ENCODE measurements at regions not wholly inside any gene's neighbourhood (a gene's known extent, or its start where the extent isn't known, plus 50 kb on each side); places are given as distances from the start of the nearest gene placed in this dataset.

GRCh38 chr18:78703291-78703690, 276.3 kb upstream of the SALL3 start:
- in situ Hi-C loops (cut with HindIII; ENCODE audit: extremely low pct_ligation_motif_present, low pct_unique_long_range_greater_than_20kb): no loop called here
- ATAC-seq (no peak), FAIRE-seq (no peak), DNase-seq (ENCODE audit: low spot score) (no peak)
- H3K9me3 ChIP-seq (ENCODE audit: low read length): peaks cover 4% of the 10 kb centered on the region
- H4K20me1 ChIP-seq (ENCODE audit: insufficient read depth, low read length): no peaks in the 10 kb centered on the region
- intact Hi-C loops (cut with micrococcal nuclease; ENCODE audit: unreplicated experiment): no loop called here
- ChIA-PET CTCF (ENCODE audit: low intra/inter-chr PET ratio, low total read pairs) (no interaction called here), POLR2A (no interaction called here)
- no peak overlapping the region for H3K27ac ChIP-seq (ENCODE audit: extremely low read length, insufficient read depth, low read length)
- no peaks in the 10 kb centered on the region for H3K79me2 ChIP-seq (ENCODE audit: insufficient read depth, low read length)
- no peaks in the 10 kb centered on the region for H3K4me1 ChIP-seq (ENCODE audit: insufficient read depth, low read length)
- BruUV-seq (replicated peaks): no TSS peak
- no peak overlapping the region for H3K4me3 ChIP-seq (replicated peaks in 1 of 3; ENCODE audit: insufficient read depth in 1 of 3, low read depth in 2 of 3, low read length in 3 of 3)
- 64% methylated on average over 18 of the region's 26 CpGs for WGBS (ENCODE audit: low lambda C conversion rate)
- no peak overlapping the region for H3K4me2 ChIP-seq (ENCODE audit: low read depth, low read length)
- no peaks in the 10 kb centered on the region for H3K36me3 ChIP-seq (replicated peaks in 1 of 2; ENCODE audit: control insufficient read depth in 1 of 2, insufficient read depth in 2 of 2, low read length in 2 of 2)
- no peak overlapping the region for H2AFZ ChIP-seq (ENCODE audit: low read length)
- H3K9ac ChIP-seq (ENCODE audit: insufficient read depth, low read depth, low read length): no peak overlapping the region
- peaks cover 3 to 16% of the 10 kb centered on the region in 2 experiments; a peak in 4 of 5 replicates for H3K27me3 ChIP-seq (ENCODE audit: control insufficient read depth in 1 of 2, insufficient read depth in 2 of 2, low read length in 2 of 2)
- TF ChIP-seq ZEB1 (IDR thresholded peaks at IDR 0.05; ENCODE audit: insufficient replicate concordance, low read depth) (no peak), MXD3 (CRISPR knock-in tag; IDR thresholded peaks at IDR 0.05) (no peak), TERF1 (CRISPR knock-in tag; IDR thresholded peaks at IDR 0.05) (no peak), TBX3 (IDR thresholded peaks at IDR 0.05; ENCODE audit: borderline replicate concordance) (no peak), ZNF33B (CRISPR knock-in tag; IDR thresholded peaks at IDR 0.05) (no peak), ZNF607 (CRISPR knock-in tag; IDR thresholded peaks at IDR 0.05; ENCODE audit: borderline replicate concordance) (no peak), ZKSCAN8 (CRISPR knock-in tag; IDR thresholded peaks at IDR 0.05; ENCODE audit: borderline replicate concordance) (no peak), MTA3 (CRISPR knock-in tag; IDR thresholded peaks at IDR 0.05) (no peak), UBTF (CRISPR knock-in tag; IDR thresholded peaks at IDR 0.05) (no peak), PAWR (CRISPR knock-in tag; IDR thresholded peaks at IDR 0.05; ENCODE audit: borderline replicate concordance) (no peak), ZNF788 (CRISPR knock-in tag; IDR thresholded peaks at IDR 0.05; ENCODE audit: borderline replicate concordance) (no peak), ZNF776 (CRISPR knock-in tag; IDR thresholded peaks at IDR 0.05) (no peak), ZNF792 (CRISPR knock-in tag; IDR thresholded peaks at IDR 0.05) (no peak), TFDP2 (CRISPR knock-in tag; IDR thresholded peaks at IDR 0.05) (no peak), ZNF552 (CRISPR knock-in tag; IDR thresholded peaks at IDR 0.05; ENCODE audit: borderline replicate concordance) (no peak), ZNF276 (CRISPR knock-in tag; IDR thresholded peaks at IDR 0.05; ENCODE audit: low read depth) (no peak), CHD4 (IDR thresholded peaks at IDR 0.05; ENCODE audit: borderline replicate concordance, low read length) (no peak), ZNF839 (CRISPR knock-in tag; IDR thresholded peaks at IDR 0.05; ENCODE audit: borderline replicate concordance) (no peak)

All from HepG2 (cell line).